ENCODE measurements at regions not wholly inside any gene's neighbourhood (a gene's known extent, or its start where the extent isn't known, plus 50 kb on each side); places are given as distances from the start of the nearest gene placed in this dataset.

- Mint-ChIP-seq H3K27ac (no peak overlapping the region), H3K4me1 (no peaks in the 10 kb centered on the region), H3K4me3 (no peak overlapping the region), H3K36me3 (no peaks in the 10 kb centered on the region), H3K9me3 (no peaks in the 10 kb centered on the region), H3K27me3 (ENCODE audit: low read depth in 3 of 3) (no peaks in the 10 kb centered on the region)
- DNase-seq = no peak
Measured at GRCh38 chr5:10151656-10152055, 98.0 kb downstream of the ATPSCKMT start.

- Mint-ChIP-seq H3K36me3 (no peaks in the 10 kb centered on the region), H3K27ac (no peak overlapping the region), H3K4me1 (no peaks in the 10 kb centered on the region), H3K27me3 (ENCODE audit: low read depth in 3 of 3) (no peaks in the 10 kb centered on the region), H3K9me3 (no peaks in the 10 kb centered on the region), H3K4me3 (no peak overlapping the region)
- DNase-seq = no peak
Measured at GRCh38 chr5:10149911-10150310, 99.8 kb downstream of the ATPSCKMT start.

GRCh38 chr5:10145923-10146401 is 103.7 kb downstream of the ATPSCKMT start:
- no peaks in the 10 kb centered on the region for H3K27me3 Mint-ChIP-seq (ENCODE audit: low read depth in 3 of 3)
- DNase-seq = no peak
- no peaks in the 10 kb centered on the region for H3K4me1 Mint-ChIP-seq
- H3K9me3 Mint-ChIP-seq = peaks cover 0 to 2% (median 0%) of the 10 kb centered on the region in 6 donors
- H3K4me3 Mint-ChIP-seq = no peak overlapping the region
- H3K27ac Mint-ChIP-seq = no peak overlapping the region
- H3K36me3 Mint-ChIP-seq = no peaks in the 10 kb centered on the region

GRCh38 chr5:10144040-10144439 is 105.6 kb downstream of the ATPSCKMT start:
- Mint-ChIP-seq H3K4me1 (no peaks in the 10 kb centered on the region), H3K36me3 (no peaks in the 10 kb centered on the region), H3K27ac (no peak overlapping the region), H3K4me3 (no peak overlapping the region), H3K9me3 (peaks cover 0 to 2% (median 0%) of the 10 kb centered on the region in 6 donors), H3K27me3 (ENCODE audit: low read depth in 3 of 3) (peaks cover 2 to 3% (median 3%) of the 10 kb centered on the region in 3 donors)
- no peak for DNase-seq

DNA sequence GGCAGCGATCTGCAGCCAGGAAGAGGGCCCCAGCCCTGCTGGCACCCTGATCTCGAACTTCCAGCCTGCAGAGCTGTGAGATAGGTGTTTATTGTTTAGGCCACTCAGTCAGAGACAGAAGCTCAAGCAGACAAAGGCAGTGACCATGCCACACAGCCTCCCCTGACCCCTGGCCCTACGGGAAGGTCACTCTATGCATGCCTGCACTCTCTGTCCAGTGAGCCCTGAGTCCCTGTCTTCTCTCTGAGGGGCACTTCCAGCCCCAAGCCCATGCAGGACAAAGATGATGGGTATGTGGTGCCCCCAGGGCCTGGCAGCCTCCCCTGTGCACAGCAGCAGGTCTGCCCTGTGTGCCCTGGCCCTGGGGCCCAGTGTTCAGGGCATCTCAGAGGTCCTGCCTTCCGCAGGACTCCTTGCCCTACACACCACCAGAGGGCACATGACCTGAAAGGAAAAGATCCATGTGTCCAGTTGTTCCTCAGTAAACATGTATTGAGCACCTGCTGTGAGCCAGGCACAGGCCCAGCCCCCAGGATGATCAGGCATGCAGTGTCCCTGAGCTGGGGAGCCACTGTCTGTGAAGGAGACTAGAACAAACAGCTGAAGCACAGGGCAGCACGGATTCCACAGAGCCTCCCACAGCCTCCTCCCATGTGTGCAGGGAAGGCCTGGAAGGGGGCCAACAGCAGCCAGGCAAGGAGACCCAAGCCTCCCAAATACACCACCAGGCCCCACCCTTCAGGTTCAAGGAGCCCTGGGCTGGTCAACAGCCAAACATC is 109.3 kb downstream of the ATPSCKMT start:
- Mint-ChIP-seq H3K27me3 (ENCODE audit: low read depth in 3 of 3) (peaks cover 2 to 7% (median 5%) of the 10 kb centered on the region in 3 donors), H3K4me3 (no peak overlapping the region), H3K27ac (no peak overlapping the region), H3K9me3 (peaks cover 0 to 2% (median 0%) of the 10 kb centered on the region in 6 donors), H3K36me3 (no peaks in the 10 kb centered on the region), H3K4me1 (no peaks in the 10 kb centered on the region)
- no peak for DNase-seq

- H3K4me1 Mint-ChIP-seq = no peaks in the 10 kb centered on the region
- DNase-seq = no peak
- H3K27me3 Mint-ChIP-seq (ENCODE audit: low read depth in 3 of 3) = peaks cover 4 to 7% (median 5%) of the 10 kb centered on the region in 3 donors
- no peaks in the 10 kb centered on the region for H3K9me3 Mint-ChIP-seq
- H3K27ac Mint-ChIP-seq = no peak overlapping the region
- no peak overlapping the region for H3K4me3 Mint-ChIP-seq
- H3K36me3 Mint-ChIP-seq = no peaks in the 10 kb centered on the region
Measured at GRCh38 chr5:10138395-10139057, 111.2 kb downstream of the ATPSCKMT start.

DNA sequence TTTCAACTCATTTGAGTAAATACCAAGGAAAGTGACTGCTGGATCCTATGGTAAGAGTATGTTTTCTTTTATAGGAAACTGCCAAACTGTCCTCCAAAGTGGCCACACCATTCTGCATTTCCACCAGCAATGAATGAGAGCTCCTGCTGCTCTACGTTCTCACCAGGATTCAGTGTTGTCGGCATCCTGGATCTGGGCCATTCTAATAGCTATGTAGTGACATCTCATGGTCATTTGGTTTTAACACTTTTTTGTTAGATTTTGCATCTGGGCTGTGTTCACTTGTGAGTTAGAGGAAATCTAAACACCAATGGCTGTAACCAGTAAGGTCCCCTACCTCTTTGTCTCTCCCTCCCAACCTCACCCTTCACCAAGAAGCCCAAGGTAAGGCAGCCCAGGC is 115.9 kb downstream of the ATPSCKMT start:
- Mint-ChIP-seq H3K27me3 (ENCODE audit: low read depth in 3 of 3) (peaks cover under 1 to 4% (median 2%) of the 10 kb centered on the region in 3 donors), H3K36me3 (no peaks in the 10 kb centered on the region), H3K4me3 (no peak overlapping the region), H3K27ac (no peak overlapping the region), H3K4me1 (no peaks in the 10 kb centered on the region), H3K9me3 (peaks cover 0 to 2% (median 0%) of the 10 kb centered on the region in 6 donors)
- no peak for DNase-seq

- H3K27me3 Mint-ChIP-seq (ENCODE audit: low read depth in 3 of 3) = peaks cover 0 to 2% (median 0%) of the 10 kb centered on the region in 3 donors
- no peaks in the 10 kb centered on the region for H3K4me1 Mint-ChIP-seq
- no peak overlapping the region for H3K27ac Mint-ChIP-seq
- no peaks in the 10 kb centered on the region for H3K36me3 Mint-ChIP-seq
- no peak for DNase-seq
- H3K9me3 Mint-ChIP-seq = peaks cover 0 to 2% (median 0%) of the 10 kb centered on the region in 6 donors
- H3K4me3 Mint-ChIP-seq = no peak overlapping the region
Measured at GRCh38 chr5:10130881-10131280, 118.8 kb downstream of the ATPSCKMT start.

DNA sequence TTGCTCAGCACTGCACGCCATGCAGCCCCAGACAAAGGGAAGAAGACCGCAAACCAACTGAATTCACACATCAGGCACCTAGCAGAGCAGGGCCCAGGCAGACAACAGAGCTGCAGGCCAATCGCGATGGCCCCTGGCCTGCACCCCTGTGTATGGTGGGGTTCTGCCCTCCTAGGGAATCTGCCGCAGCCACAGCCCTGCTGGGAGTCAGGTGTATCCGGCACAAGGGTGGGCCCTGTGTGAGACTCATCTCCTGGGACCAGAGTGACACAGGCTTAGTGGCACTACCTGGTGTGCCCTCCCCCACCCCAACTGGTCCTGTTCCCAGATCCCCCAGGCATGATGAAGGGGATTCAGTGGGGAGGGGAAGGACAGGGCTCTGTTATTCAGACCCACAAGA is 122.8 kb downstream of the ATPSCKMT start:
- Mint-ChIP-seq H3K36me3 (no peaks in the 10 kb centered on the region), H3K27ac (no peak overlapping the region), H3K4me1 (no peaks in the 10 kb centered on the region), H3K27me3 (ENCODE audit: low read depth in 3 of 3) (peaks cover 0 to 3% (median 0%) of the 10 kb centered on the region in 3 donors), H3K4me3 (no peak overlapping the region), H3K9me3 (peaks cover 0 to 3% (median 0%) of the 10 kb centered on the region in 6 donors)
- no peak for DNase-seq

GRCh38 chr5:10125116-10125515 is 124.6 kb downstream of the ATPSCKMT start:
- Mint-ChIP-seq H3K4me3 (no peak overlapping the region), H3K4me1 (no peaks in the 10 kb centered on the region), H3K27ac (no peak overlapping the region), H3K9me3 (peaks cover 0 to 3% (median 0%) of the 10 kb centered on the region in 6 donors), H3K36me3 (no peaks in the 10 kb centered on the region), H3K27me3 (ENCODE audit: low read depth in 3 of 3) (peaks cover 0 to 3% (median 0%) of the 10 kb centered on the region in 3 donors)
- no peak for DNase-seq

- Mint-ChIP-seq H3K27ac (no peak overlapping the region), H3K4me3 (no peak overlapping the region), H3K36me3 (no peaks in the 10 kb centered on the region), H3K27me3 (ENCODE audit: low read depth in 3 of 3) (peaks cover 0 to 3% (median 0%) of the 10 kb centered on the region in 3 donors), H3K4me1 (no peaks in the 10 kb centered on the region), H3K9me3 (peaks cover 0 to 3% (median 0%) of the 10 kb centered on the region in 6 donors)
- DNase-seq = no peak
Measured at GRCh38 chr5:10124287-10124686, 125.4 kb downstream of the ATPSCKMT start.

- H3K4me1 Mint-ChIP-seq = no peaks in the 10 kb centered on the region
- no peaks in the 10 kb centered on the region for H3K36me3 Mint-ChIP-seq
- no peak overlapping the region for H3K27ac Mint-ChIP-seq
- H3K27me3 Mint-ChIP-seq (ENCODE audit: low read depth in 3 of 3) = peaks cover 0 to 3% (median 0%) of the 10 kb centered on the region in 3 donors
- H3K9me3 Mint-ChIP-seq = peaks cover 0 to 3% (median 0%) of the 10 kb centered on the region in 6 donors
- DNase-seq = no peak
- H3K4me3 Mint-ChIP-seq = no peak overlapping the region
Measured at GRCh38 chr5:10123254-10123989, 126.3 kb downstream of the ATPSCKMT start.

- H3K4me1 Mint-ChIP-seq = no peaks in the 10 kb centered on the region
- H3K4me3 Mint-ChIP-seq = no peak overlapping the region
- peaks cover 0 to 3% (median 0%) of the 10 kb centered on the region in 3 donors for H3K27me3 Mint-ChIP-seq (ENCODE audit: low read depth in 3 of 3)
- peaks cover 0 to 3% (median 0%) of the 10 kb centered on the region in 6 donors for H3K9me3 Mint-ChIP-seq
- no peak for DNase-seq
- H3K36me3 Mint-ChIP-seq = no peaks in the 10 kb centered on the region
- H3K27ac Mint-ChIP-seq = no peak overlapping the region
Measured at GRCh38 chr5:10122076-10122726, 127.5 kb downstream of the ATPSCKMT start.
